ENCODE measurements at regions not wholly inside any gene's neighbourhood (a gene's known extent, or its start where the extent isn't known, plus 50 kb on each side); places are given as distances from the start of the nearest gene placed in this dataset.
A peak's percentile ranks its signal among the peaks of the same experiment; 100 is the strongest.
"Not testable (repeated sequence)": the region's sequence is repeated elsewhere in the genome, so short reads cannot be mapped to it uniquely, and the experiment has no call there.

DNA sequence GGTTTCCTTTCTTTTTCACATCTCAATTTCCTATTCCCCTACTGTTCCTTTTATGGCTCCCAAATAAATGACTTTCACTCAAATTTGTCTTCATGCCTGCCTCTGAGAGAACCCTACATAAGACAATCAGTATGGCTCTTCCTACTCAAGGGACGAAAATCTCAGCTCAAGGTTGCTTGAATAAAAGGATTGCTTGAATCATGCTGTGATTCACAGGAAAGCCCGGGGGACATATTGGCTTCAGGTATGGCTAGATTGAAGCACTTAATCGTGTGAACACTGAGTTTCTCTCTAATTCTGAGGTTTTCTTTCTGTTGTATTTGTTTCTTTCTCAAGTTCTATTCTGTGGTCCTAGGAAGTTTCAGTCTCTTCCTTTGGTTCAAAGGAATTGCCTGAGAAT is 140.3 kb upstream of the SULF2 start:
- no peaks in the 10 kb centered on the region for H3F3A ChIP-seq (ENCODE audit: low read depth)
- Mint-ChIP-seq H3K9me3 (peaks cover 5% of the 10 kb centered on the region), H3K27me3 (ENCODE audit: insufficient read depth, low read depth) (peaks cover 7% of the 10 kb centered on the region), H3K4me1 (peaks cover 26% of the 10 kb centered on the region), H3K27ac (peak overlapping the region; percentile 4), H3K36me3 (no peaks in the 10 kb centered on the region), H3K4me3 (no peak overlapping the region)
- H3K27ac ChIP-seq = no peak overlapping the region
- no peak overlapping the region for H3K4me2 ChIP-seq
- no peaks in the 10 kb centered on the region for H3K36me3 ChIP-seq
- H3K79me2 ChIP-seq (ENCODE audit: low read depth) = no peaks in the 10 kb centered on the region
- H3K4me1 ChIP-seq = no peaks in the 10 kb centered on the region
- no peaks in the 10 kb centered on the region for H3K27me3 ChIP-seq
- no peak overlapping the region for H3K9ac ChIP-seq
- no peaks in the 10 kb centered on the region for H4K20me1 ChIP-seq (ENCODE audit: low read depth)
- TF ChIP-seq EZH2phosphoT487 (IDR thresholded peaks at IDR 0.05) = no peak
- TF ChIP-seq, protein P1, sequence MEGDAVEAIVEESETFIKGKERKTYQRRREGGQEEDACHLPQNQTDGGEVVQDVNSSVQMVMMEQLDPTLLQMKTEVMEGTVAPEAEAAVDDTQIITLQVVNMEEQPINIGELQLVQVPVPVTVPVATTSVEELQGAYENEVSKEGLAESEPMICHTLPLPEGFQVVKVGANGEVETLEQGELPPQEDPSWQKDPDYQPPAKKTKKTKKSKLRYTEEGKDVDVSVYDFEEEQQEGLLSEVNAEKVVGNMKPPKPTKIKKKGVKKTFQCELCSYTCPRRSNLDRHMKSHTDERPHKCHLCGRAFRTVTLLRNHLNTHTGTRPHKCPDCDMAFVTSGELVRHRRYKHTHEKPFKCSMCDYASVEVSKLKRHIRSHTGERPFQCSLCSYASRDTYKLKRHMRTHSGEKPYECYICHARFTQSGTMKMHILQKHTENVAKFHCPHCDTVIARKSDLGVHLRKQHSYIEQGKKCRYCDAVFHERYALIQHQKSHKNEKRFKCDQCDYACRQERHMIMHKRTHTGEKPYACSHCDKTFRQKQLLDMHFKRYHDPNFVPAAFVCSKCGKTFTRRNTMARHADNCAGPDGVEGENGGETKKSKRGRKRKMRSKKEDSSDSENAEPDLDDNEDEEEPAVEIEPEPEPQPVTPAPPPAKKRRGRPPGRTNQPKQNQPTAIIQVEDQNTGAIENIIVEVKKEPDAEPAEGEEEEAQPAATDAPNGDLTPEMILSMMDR (IDR thresholded peaks at IDR 0.05) = no peak
- no peak for TF ChIP-seq EZH2 (IDR thresholded peaks at IDR 0.05)
- no peak for DNase-seq (ENCODE audit: low spot score)
- no peak overlapping the region for H2AFZ ChIP-seq (replicated peaks)
- H3K4me3 ChIP-seq = no peak overlapping the region
- no peaks in the 10 kb centered on the region for H3K9me3 ChIP-seq (ENCODE audit: low read depth)

DNA sequence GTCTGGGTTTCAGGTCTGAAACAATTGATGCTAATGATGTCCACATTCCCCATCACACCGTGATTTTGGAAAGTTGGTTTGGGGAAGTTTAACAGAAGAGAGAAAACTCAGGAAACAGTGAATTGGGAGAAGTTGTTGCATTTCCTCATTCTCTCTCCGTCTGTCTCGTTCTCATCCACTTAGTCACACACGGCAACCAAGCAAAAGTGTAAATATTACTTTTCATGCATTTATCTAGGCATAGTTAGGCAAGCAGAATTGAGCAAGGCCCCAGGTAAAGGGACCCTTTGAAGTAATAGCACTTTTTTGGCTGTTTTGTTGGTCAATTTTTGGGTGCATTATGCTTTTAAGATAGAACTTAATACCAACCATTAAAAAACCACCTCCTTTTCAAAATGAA is 137.0 kb upstream of the SULF2 start:
- Histone ChIP-seq H3K4me1 (no peaks in the 10 kb centered on the region), H3K36me3 (no peaks in the 10 kb centered on the region), H3K9ac (no peak overlapping the region), H3K27me3 (no peaks in the 10 kb centered on the region), H3K9me3 (ENCODE audit: low read depth) (no peaks in the 10 kb centered on the region), H4K20me1 (ENCODE audit: low read depth) (no peaks in the 10 kb centered on the region), H3F3A (ENCODE audit: low read depth) (no peaks in the 10 kb centered on the region), H3K79me2 (ENCODE audit: low read depth) (no peaks in the 10 kb centered on the region), H3K27ac (no peak overlapping the region), H3K4me3 (no peak overlapping the region), H3K4me2 (no peak overlapping the region), H2AFZ (replicated peaks) (no peak overlapping the region)
- TF ChIP-seq, protein P1 (IDR thresholded peaks at IDR 0.05) = no peak
- TF ChIP-seq EZH2phosphoT487 (IDR thresholded peaks at IDR 0.05) (no peak), EZH2 (IDR thresholded peaks at IDR 0.05) (no peak)
- Mint-ChIP-seq H3K4me1 (peaks cover 9% of the 10 kb centered on the region), H3K36me3 (no peaks in the 10 kb centered on the region), H3K27me3 (ENCODE audit: insufficient read depth, low read depth) (peaks cover 12% of the 10 kb centered on the region), H3K9me3 (peaks cover 17% of the 10 kb centered on the region), H3K4me3 (no peak overlapping the region), H3K27ac (no peak overlapping the region)
- no peak for DNase-seq (ENCODE audit: low spot score)

DNA sequence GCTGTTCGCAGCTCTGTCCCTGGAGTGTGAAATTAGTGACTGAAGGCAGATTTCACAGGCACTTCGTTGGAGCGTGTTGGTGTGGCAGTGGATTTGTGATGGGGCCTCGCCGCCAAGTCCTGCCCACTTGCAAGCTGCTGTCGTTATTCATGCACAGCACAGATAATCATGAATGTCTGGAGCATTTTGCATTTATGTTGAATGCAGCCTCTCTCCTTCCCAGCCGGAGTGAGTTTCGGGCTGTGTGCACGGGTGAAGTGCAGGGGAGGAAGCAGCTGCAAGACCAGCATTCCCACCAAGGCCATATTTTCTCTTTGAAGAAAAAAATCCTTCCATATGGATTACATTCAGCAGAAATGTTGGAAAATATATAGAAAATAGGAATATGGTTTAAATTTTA is 136.5 kb upstream of the SULF2 start:
- H3K36me3 Mint-ChIP-seq = not testable (repeated sequence)

DNA sequence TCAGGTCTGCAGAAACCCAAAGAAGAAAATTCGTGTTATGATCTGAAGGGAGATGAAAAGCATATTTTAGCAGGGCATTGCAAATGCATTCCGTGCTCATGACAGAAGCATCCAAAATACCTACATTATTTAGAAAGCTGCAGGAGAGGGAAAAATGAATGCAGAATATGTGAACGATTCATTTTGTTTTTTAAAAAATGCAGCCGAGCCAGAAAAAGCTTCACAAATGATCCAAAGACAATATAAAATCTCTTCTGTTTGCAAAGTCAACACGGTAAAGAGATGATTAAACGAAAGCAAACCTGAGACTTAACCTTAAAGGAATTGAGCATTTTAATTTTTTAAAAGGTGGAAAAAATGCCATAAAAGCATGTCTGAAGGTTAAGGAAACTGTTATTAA is 136.1 kb upstream of the SULF2 start:
- Histone ChIP-seq H3F3A (ENCODE audit: low read depth) (no peaks in the 10 kb centered on the region), H3K9ac (no peak overlapping the region), H3K4me1 (no peaks in the 10 kb centered on the region), H3K4me2 (no peak overlapping the region), H3K27me3 (no peaks in the 10 kb centered on the region), H3K27ac (no peak overlapping the region), H3K36me3 (no peaks in the 10 kb centered on the region), H4K20me1 (ENCODE audit: low read depth) (no peaks in the 10 kb centered on the region), H3K9me3 (ENCODE audit: low read depth) (no peaks in the 10 kb centered on the region), H3K79me2 (ENCODE audit: low read depth) (no peaks in the 10 kb centered on the region), H3K4me3 (no peak overlapping the region), H2AFZ (replicated peaks) (no peak overlapping the region)
- H3K4me3 Mint-ChIP-seq = no peak overlapping the region
- TF ChIP-seq, protein P1 (IDR thresholded peaks at IDR 0.05) = no peak
- TF ChIP-seq EZH2 (IDR thresholded peaks at IDR 0.05) (no peak), EZH2phosphoT487 (IDR thresholded peaks at IDR 0.05) (no peak)
- no peak for DNase-seq (ENCODE audit: low spot score)
- H3K36me3 Mint-ChIP-seq = peaks cover 3% of the 10 kb centered on the region
- H3K27ac Mint-ChIP-seq = no peak overlapping the region
- H3K27me3 Mint-ChIP-seq (ENCODE audit: insufficient read depth, low read depth) = peaks cover 12% of the 10 kb centered on the region
- peaks cover 23% of the 10 kb centered on the region for H3K9me3 Mint-ChIP-seq
- peaks cover 9% of the 10 kb centered on the region for H3K4me1 Mint-ChIP-seq

More for the DNA sequence above, 136.5 kb upstream of the SULF2 start:
- H3K4me2 ChIP-seq; H3K4me3 ChIP-seq; H4K20me1 ChIP-seq (ENCODE audit: low read depth); H3K4me3 Mint-ChIP-seq; DNase-seq (ENCODE audit: low spot score); H3K36me3 ChIP-seq; H2AFZ ChIP-seq (replicated peaks); H3K4me1 Mint-ChIP-seq; H3K9me3 ChIP-seq (ENCODE audit: low read depth); H3K27ac Mint-ChIP-seq; H3K27me3 ChIP-seq; H3K9ac ChIP-seq; H3K79me2 ChIP-seq (ENCODE audit: low read depth); H3K27ac ChIP-seq; H3K4me1 ChIP-seq; H3F3A ChIP-seq (ENCODE audit: low read depth): not testable (repeated sequence)
- Mint-ChIP-seq H3K27me3 (ENCODE audit: insufficient read depth, low read depth) (peaks cover 12% of the 10 kb centered on the region), H3K9me3 (peaks cover 21% of the 10 kb centered on the region)
